IMR-90 (cell line): ENCODE measurements at regions not wholly inside any gene's neighbourhood (a gene's known extent, or its start where the extent isn't known, plus 50 kb on each side); places are given as distances from the start of the nearest gene placed in this dataset.
"Not testable (repeated sequence)": the region's sequence is repeated elsewhere in the genome, so short reads cannot be mapped to it uniquely, and the experiment has no call there.

Source experiments
- ATAC-seq: fragments of 200-7000 bp; cut with Tn5 transposase; 2 replicates; pipeline ENCODE4 v1.9.1; 2020; ENCODE audit warnings: low read depth, mild to moderate bottlenecking, moderate library complexity
- BruUV-seq: library from RNA; stranded (reverse); fragments of 400-500 nt; replicated peaks from 2 replicates; lab custom pipeline; 2021; lab: Mats Ljungman, UMichigan
- CTCF ChIA-PET: fragments of 300-600 bp; formaldehyde crosslinking; extraction: SDS; loops from one replicate; lab custom pipeline; 2021; ENCODE audit warnings: antibody characterized with exemption; lab: Yijun Ruan, JAX
- POLR2A ChIA-PET: fragments of 300-600 bp; sonication (Branson Sonifier 250); formaldehyde crosslinking; loops from one replicate; lab custom pipeline; 2022; ENCODE audit warnings: antibody characterized with exemption; ENCODE audit not compliant: unreplicated experiment; lab: Charles Lee
- DNase-seq: peaks from one replicate; pipeline ENCODE4 v3.0.0; 2013
- H2AFZ ChIP-seq: replicated peaks from 2 replicates; pipeline ENCODE3; 2013; ENCODE audit warnings: low read length, mild to moderate bottlenecking; ENCODE audit not compliant: poor library complexity
- H2AK5ac ChIP-seq: 2 replicates; pipeline ENCODE4 v1.6.1; 2013; ENCODE audit warnings: low read depth, low read length, inconsistent platforms
- H2AK9ac ChIP-seq: replicated peaks from 2 replicates; pipeline ENCODE3; 2013; ENCODE audit warnings: mild to moderate bottlenecking, low read depth, low read length, moderate library complexity; ENCODE audit not compliant: poor library complexity
- H2BK120ac ChIP-seq: 2 replicates; pipeline ENCODE4 v1.6.1; 2013; ENCODE audit warnings: low read depth, low read length, inconsistent platforms
- H2BK15ac ChIP-seq: 3 replicates; pipeline ENCODE4 v1.6.1; 2013; ENCODE audit warnings: low read depth, low read length, inconsistent platforms
- H2BK20ac ChIP-seq: 2 replicates; pipeline ENCODE4 v1.6.1; 2013; ENCODE audit warnings: low read depth, mild to moderate bottlenecking, inconsistent platforms, low read length, moderate library complexity
- H2BK5ac ChIP-seq: 2 replicates; pipeline ENCODE4 v1.6.1; 2013; ENCODE audit warnings: mild to moderate bottlenecking, low read depth, low read length, inconsistent platforms; ENCODE audit not compliant: poor library complexity, severe bottlenecking
- H3K14ac ChIP-seq: replicated peaks from 2 replicates; pipeline ENCODE4 v1.6.1; 2013; ENCODE audit warnings: low read depth, low read length, inconsistent platforms
- H3K18ac ChIP-seq: 2 replicates; pipeline ENCODE4 v1.6.1; 2013; ENCODE audit warnings: low read depth, low read length, control low read depth
- H3K23ac ChIP-seq: 2 replicates; pipeline ENCODE4 v1.6.1; 2013; ENCODE audit warnings: low read depth, low read length, inconsistent platforms
- H3K27ac ChIP-seq: 2 replicates; pipeline ENCODE4 v1.5.1; 2013; ENCODE audit warnings: mild to moderate bottlenecking, control low read depth, low read length; ENCODE audit not compliant: insufficient read depth
- H3K27me3 ChIP-seq: 2 replicates; pipeline ENCODE4 v1.6.1; 2013; ENCODE audit warnings: low read length; ENCODE audit not compliant: control insufficient read depth, insufficient read depth
- H3K36me3 ChIP-seq: 2 replicates; pipeline ENCODE4 v1.6.1; 2013; ENCODE audit warnings: low read length, mixed read lengths; ENCODE audit not compliant: control insufficient read depth, insufficient read depth
- H3K4ac ChIP-seq: 2 replicates; pipeline ENCODE4 v1.6.1; 2013; ENCODE audit warnings: low read depth, low read length, inconsistent platforms
- H3K4me1 ChIP-seq: 2 replicates; pipeline ENCODE4 v1.6.1; 2013; ENCODE audit warnings: low read length, mixed read lengths; ENCODE audit not compliant: control insufficient read depth, insufficient read depth
- H3K4me2 ChIP-seq: 2 replicates; pipeline ENCODE4 v1.6.1; 2013; ENCODE audit warnings: low read depth, mild to moderate bottlenecking, control low read depth, low read length, moderate library complexity
- H3K4me3 ChIP-seq: 2 replicates; pipeline ENCODE4 v1.5.1; 2013; ENCODE audit warnings: low read depth, mild to moderate bottlenecking, control low read depth, low read length, moderate library complexity; ENCODE audit not compliant: insufficient read depth
- H3K56ac ChIP-seq: 2 replicates; pipeline ENCODE4 v1.6.1; 2013; ENCODE audit warnings: low read length, inconsistent platforms; ENCODE audit not compliant: insufficient read depth; ENCODE audit errors: extremely low read depth
- H3K79me1 ChIP-seq, 2 experiments: 2 replicates each; pipeline ENCODE4 v1.6.1; 2013; ENCODE audit warnings: low read length in 2 of 2, inconsistent platforms in 1 of 2, low read depth in 1 of 2
- H3K9ac ChIP-seq: 2 replicates; pipeline ENCODE4 v1.6.1; 2013; ENCODE audit warnings: low read depth, low read length, control low read depth
- H3K9me1 ChIP-seq: 2 replicates; pipeline ENCODE4 v1.6.1; 2013; ENCODE audit warnings: low read length, inconsistent platforms; ENCODE audit not compliant: insufficient read depth
- H3K9me3 ChIP-seq: 2 replicates; pipeline ENCODE4 v1.6.1; 2013; ENCODE audit warnings: low read length; ENCODE audit not compliant: control insufficient read depth, insufficient read depth
- H4K20me1 ChIP-seq: 2 replicates; pipeline ENCODE4 v1.6.1; 2013; ENCODE audit warnings: low read length, inconsistent platforms; ENCODE audit not compliant: insufficient read depth
- H4K5ac ChIP-seq: 2 replicates; pipeline ENCODE4 v1.6.1; 2013; ENCODE audit warnings: mild to moderate bottlenecking, low read depth, low read length, control low read depth
- H4K8ac ChIP-seq, 2 experiments: 2 replicates each; pipeline ENCODE4 v1.6.1; 2013; ENCODE audit warnings: low read depth in 2 of 2, low read length in 2 of 2, control low read depth in 1 of 2, inconsistent platforms in 1 of 2
- H4K91ac ChIP-seq: 2 replicates; pipeline ENCODE4 v1.6.1; 2013; ENCODE audit warnings: low read depth, low read length, inconsistent platforms; ENCODE audit not compliant: insufficient read depth
- WGBS, 2 experiments: methylation state at CpG; one replicate each; pipeline versions ENCODE4 v1.1.5 to v1.1.7; 2013; ENCODE audit warnings: missing lambda C conversion rate in 2 of 2; ENCODE audit not compliant: insufficient read length in 1 of 2; ENCODE audit errors: extremely low coverage in 2 of 2; 5-methylcytosine and 5-hydroxymethylcytosine counted together
- dilution Hi-C: fragments of 300-500 bp; cut with HindIII; formaldehyde crosslinking; loops from one replicate; pipeline ENCODE4 v1.14.3; 2018; ENCODE audit warnings: low sequenced_read_pairs; ENCODE audit not compliant: unreplicated experiment
- in situ Hi-C: fragments of 300-500 bp; cut with MboI; formaldehyde crosslinking; loops from 3 replicates; pipeline ENCODE4 v1.14.3; 2019; ENCODE audit warnings: low sequenced_read_pairs, inconsistent platforms, mixed read lengths
- intact Hi-C: fragments of 100-400 bp; cut with micrococcal nuclease; formaldehyde crosslinking; loops from 2 replicates; pipeline ENCODE4 v1.10.0; 2022

GRCh38 chr10:46154683-46155082 is 108.6 kb upstream of the MSMB start:
- H3K79me1 ChIP-seq, ATAC-seq, H2AK5ac ChIP-seq, H2BK5ac ChIP-seq, H3K4me1 ChIP-seq, BruUV-seq, H2BK120ac ChIP-seq, H3K56ac ChIP-seq, H4K91ac ChIP-seq, H3K4ac ChIP-seq, DNase-seq, in situ Hi-C loops, H3K27me3 ChIP-seq, H2BK15ac ChIP-seq, H3K18ac ChIP-seq, H2BK20ac ChIP-seq, H3K27ac ChIP-seq, H3K9me3 ChIP-seq, POLR2A ChIA-PET, H3K4me3 ChIP-seq, dilution Hi-C loops, H2AK9ac ChIP-seq, H4K8ac ChIP-seq, H4K5ac ChIP-seq, H3K9me1 ChIP-seq, H4K20me1 ChIP-seq, H3K14ac ChIP-seq, H3K36me3 ChIP-seq, CTCF ChIA-PET, H3K4me2 ChIP-seq, intact Hi-C loops, H2AFZ ChIP-seq, H3K9ac ChIP-seq, H3K23ac ChIP-seq: not testable (repeated sequence)
- no CpG with 5 or more reads among the region's 2 CpGs for WGBS, 2 experiments

- H2BK20ac ChIP-seq, H2BK120ac ChIP-seq, H3K56ac ChIP-seq, H3K27ac ChIP-seq, H4K8ac ChIP-seq, intact Hi-C loops, in situ Hi-C loops, H2BK5ac ChIP-seq, H2AK9ac ChIP-seq, H3K9me1 ChIP-seq, H3K18ac ChIP-seq, H3K4me2 ChIP-seq, H4K5ac ChIP-seq, CTCF ChIA-PET, DNase-seq, H3K9ac ChIP-seq, H3K4me3 ChIP-seq, H3K14ac ChIP-seq, H3K27me3 ChIP-seq, H3K79me1 ChIP-seq, H2AFZ ChIP-seq, POLR2A ChIA-PET, ATAC-seq, H3K9me3 ChIP-seq, H4K20me1 ChIP-seq, H3K4me1 ChIP-seq, BruUV-seq, dilution Hi-C loops, H4K91ac ChIP-seq, H3K4ac ChIP-seq, H2BK15ac ChIP-seq, H3K23ac ChIP-seq, H3K36me3 ChIP-seq, H2AK5ac ChIP-seq: not testable (repeated sequence)
Measured at GRCh38 chr10:46156866-46157265, 110.8 kb upstream of the MSMB start.
